Lung microvascular endothelial cell (primary cell): ENCODE measurements at regions not wholly inside any gene's neighbourhood (a gene's known extent, or its start where the extent isn't known, plus 50 kb on each side); places are given as distances from the start of the nearest gene placed in this dataset.
A peak's percentile ranks its signal among the peaks of the same experiment; 100 is the strongest.

ENCODE experiments used
- DNase-seq, 2 donors: peaks; one replicate each; pipeline versions ENCODE4 v3.0.0 to v3.0.0-alpha.2; 2010; ENCODE audit warnings: low read depth in 2 of 2

DNA sequence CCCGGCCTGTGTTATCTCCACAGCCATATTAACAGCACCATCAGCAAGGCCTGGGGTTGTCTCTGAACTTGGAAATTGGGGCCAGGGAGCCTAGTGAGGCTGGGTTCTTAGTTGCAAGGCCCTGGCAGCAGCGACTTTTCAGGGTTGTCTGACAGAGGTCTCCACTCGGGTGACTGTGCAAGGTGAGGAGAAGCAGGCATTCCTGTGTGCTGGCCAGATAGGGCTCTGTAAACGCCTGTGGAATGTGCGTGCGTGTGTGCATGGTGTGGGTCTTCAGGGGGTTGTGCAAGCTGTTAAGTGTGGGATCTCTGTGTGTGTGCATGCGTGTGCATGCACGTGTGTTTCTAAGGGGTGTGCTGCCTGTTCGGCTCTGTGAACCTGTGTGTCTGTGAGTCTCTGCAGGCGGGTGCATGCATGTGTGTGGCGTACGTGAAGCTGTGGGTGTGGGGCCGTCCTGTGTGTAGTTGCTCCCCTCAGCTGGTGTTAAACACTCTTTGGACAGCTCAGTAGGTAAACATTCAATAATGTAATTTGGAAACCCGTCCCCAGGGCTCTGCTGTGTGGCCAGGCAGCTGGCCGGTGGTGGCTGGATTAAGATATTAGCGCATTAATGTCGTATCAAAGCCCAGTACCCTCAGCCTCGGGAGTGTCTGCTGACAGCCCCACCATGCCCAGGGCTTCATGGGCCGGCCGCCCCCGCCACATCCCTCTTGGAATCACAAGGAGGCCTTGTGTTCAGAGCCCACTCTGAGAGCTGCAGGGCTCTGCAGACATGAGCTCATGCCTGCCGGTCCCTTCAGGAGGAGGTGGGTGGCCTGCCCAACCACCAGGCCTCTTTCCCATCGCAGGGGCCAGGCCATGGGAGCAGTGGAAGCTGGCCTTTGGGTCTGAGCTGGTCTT is 189.9 kb downstream of the FOXD2 start:
- no peak for DNase-seq

DNA sequence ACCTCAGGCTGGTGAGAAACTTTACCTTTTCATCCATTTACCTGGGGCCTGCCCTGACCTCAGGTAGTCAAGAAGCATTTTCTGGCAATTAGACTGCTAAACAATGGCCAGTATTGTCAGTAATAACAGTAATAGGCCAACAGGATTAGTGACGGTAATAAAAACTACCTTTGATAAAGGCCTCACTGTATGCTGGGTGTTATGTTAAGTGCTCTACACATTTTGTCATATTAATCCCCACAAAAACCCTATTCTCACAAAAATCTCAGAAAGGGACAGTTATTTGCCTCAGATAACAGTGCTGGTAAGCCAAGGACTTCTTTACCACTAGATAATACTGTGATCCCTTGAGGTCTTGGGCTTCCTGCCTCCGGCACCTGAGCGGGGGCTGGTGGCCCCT is 191.4 kb downstream of the FOXD2 start:
- DNase-seq: no peak

DNA sequence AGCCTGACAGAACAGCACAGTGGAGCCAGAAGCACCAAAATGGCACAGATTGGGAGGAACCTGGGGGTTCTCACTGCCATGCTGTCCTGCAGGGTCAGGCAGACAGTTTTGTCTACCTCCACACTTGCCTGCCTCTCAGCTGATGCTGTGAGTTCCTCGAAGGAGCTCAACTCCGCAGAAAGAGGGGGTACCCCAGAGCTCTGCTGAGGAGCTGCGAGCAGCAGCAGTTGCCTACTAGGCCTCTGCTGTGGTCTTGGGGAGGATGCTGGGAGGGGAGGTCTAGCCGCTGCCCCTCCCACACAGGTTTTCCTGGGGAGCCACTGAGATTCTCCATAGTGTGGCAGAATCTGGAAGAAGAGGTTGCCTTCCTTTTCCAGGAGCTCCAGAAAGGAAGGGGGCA is 192.5 kb downstream of the FOXD2 start:
- no peak for DNase-seq

DNA sequence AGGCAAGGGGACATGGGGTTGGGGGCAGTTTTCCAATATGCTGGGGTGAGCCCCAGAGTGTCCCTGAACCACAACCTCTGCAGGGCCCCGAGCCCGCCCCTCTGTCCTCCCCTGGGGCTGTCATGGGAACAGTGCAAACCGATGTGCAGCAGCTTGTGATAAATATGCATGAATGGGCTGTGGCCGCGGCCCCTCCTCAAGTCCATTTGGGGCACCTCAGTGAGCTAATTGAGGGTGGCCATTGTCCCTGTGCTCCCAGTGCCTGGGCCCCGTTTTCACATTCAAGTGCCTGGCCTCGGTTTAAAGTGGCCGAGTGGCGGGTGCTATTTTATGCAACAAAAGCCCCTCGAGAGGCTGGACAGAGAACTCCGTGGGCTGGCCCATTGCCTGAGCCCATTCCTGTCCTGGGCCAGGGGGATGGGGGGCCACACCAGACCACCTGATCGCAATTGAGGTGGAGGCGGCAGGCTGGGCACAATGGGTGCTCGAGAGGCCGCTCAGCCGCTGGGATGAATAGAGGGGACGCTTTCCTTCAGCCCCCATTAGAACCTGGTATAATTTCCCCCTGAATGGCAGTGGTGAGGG is 193.7 kb downstream of the FOXD2 start:
- no peak for DNase-seq

DNA sequence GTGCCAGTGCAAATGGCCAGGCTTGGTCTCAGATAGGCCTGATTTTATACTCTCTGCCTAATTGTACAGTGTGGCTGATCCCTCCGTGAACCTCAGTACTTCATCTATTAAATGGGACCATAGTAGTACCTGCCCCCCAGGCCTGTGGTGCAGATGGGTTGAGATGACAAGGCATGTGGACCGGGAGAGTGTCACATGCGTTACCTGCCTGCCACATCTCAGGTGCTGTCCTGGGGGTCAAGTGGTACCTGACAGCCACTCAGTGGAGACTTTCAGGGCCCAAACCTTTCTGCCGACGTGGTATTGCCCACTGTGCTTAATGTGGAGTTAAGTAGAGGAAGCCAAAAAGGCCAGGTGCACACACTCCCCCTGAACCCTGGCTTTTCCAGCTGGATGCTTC is 197.3 kb downstream of the FOXD2 start:
- no peak for DNase-seq

DNA sequence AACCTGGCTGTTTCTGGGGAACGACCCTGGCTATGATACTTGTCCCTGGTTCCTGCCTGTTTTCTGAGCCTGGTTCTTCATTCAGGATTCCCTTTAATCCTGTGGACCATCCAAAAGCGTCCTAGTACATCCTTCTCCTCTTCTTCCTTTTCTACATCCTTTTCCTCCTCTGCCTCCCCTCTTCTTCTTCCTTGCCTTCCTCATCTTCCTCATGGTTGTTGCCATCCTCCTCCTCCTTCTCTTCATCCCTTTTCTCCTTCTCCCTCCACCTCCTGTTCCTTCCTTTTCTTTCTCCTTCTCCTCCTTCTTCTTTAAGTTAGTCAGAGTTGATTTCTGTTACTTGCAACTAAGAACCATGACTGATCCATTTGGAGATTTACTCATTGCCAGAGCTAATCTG is 197.8 kb downstream of the FOXD2 start:
- DNase-seq: no peak

DNA sequence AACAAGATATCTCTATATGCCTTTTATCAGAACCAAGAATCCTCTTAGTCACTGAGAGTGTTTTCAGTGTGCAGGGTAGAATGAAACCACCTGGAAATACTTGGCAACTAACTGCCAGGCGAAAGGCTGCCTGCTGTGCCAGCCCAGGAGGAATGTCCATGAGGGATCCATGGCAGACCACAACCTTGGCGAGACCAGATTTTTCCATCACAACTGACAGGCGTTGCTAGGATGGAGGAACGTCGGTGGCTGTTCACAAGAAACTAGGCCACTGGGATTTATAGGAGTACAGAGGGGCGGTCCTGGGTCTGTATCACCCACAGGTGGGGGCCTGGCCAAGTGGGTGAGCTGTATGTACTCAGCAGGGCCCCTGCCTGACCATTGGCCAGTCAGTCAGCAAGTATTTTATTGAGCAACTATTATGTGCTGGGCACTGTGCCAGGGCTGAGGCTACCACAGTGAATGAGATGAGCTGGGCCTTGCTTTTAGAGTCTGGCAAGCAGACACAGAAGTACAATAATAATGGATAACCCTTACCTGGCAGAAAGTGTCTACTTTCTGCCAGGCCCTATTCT is 199.4 kb downstream of the FOXD2 start:
- no peak for DNase-seq

DNA sequence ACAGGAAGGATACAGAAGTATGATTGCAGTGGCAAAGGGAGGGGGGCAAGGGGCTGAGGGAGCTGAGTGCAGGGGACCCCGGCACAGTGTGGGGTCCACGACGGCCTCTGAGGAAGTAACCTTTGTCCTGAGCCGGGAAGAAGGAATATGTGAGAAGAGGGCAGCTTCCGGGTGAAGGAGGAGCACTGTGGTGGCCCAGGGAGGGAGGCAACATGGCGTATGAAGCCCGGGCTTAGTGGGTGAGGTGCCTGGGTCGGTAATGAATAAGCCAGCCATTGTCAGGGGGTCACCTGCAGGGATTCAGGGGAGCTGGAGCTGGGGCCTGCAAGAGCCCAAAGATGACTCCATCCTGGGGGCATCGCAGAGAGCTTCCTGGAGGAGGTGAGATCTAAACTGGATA is 200.4 kb downstream of the FOXD2 start:
- no peak for DNase-seq

DNA sequence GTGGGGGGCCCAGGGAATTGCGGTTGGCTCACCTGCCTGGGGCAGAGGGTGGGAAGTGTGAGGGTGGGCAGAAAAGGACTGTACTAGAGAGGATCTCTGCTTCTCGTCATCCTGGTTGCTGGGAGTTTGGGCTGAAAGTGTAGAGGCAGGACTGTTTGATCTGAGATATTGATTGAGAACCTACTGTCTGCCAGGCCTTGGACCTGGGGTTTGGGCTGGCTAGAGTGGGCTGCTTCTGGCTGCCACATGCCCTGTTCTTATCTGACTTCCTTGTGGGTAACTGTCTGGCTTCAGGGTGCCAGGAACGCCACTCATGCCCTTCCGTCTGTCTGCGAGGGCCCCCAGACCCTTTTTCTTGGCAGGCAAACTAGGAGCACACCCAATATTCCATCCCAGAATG is 200.9 kb downstream of the FOXD2 start:
- DNase-seq: no peak

DNA sequence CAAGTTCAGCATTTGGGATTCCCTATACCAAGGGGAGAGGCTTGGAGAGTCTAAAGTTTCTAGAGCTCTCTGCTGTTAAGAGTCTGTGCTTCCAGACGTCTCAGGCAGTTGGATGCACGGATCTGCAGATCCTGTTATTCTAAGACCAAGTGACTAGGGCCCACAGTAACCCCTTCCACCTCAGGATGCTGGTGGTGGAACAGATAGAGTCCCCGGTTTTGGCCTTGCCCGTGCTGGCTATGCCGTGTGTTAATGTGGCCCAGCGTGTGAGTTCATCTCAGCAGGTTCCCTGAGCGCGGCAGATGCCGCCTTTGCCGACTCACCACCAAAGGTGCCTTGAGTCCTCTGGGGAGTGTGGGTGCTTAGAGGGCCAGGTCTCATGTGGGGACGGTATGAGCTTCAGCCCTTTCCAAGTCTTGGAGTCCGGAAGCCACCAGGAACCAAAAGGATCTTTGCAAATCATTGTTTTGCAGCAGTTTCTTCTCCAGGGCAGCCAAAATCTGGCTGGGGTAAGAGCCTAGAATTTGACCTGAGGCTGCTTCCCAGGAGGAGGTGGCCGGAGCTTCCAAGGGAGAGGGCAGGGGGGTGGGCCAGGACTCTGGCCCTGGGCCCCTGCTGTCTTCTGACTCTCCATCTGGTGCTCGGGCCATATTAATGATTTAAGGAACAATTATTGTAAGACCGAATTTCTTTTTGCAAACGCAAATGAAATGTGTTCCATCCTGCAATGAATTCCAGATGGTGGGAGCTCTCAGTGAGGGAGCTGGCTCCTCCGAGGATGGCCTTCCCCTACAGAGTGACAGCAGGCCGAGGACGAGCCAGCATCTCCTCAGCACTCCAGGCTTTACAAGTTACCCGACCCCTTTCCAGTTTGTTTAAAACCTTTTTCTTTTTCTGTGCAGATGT is 205.7 kb downstream of the FOXD2 start:
- DNase-seq: no peak

DNA sequence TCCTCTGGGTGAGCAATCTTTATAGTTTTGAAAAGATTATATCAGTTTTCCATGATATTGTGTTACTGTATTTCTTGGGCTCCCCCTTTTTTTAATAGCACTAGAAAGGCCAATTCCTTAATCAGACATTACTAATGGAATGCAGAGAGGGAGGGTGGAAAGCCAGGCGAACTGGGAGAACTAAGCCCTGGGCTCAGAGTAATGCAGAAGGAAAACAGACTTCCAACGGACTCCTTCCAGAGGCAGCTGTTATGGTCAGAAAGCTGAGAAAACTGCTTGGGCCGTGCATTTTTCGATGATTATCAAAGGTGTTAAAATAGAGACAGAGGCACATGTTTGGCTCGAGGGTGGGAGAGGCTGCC is 206.3 kb downstream of the FOXD2 start:
- DNase-seq: no peak

DNA sequence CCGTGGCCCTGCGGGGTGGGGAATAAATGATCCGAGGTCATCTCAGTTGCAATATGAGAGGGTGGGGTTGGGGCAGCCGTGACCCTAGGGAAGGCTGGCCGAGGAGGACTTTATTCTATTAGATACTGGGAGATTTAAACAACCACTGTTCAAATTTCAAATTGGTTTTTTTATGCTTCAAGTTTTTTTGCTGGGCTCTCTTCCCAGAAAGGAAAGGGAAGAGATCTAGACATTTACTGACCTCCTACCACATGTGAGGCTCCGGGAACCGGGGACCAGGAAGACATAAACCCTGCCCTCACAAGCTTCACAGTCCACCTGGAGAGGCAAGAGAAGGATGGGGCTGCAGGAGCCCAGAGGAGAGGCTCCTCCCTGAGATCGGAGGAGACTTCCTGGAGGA is 207.3 kb downstream of the FOXD2 start:
- DNase-seq: no peak

DNA sequence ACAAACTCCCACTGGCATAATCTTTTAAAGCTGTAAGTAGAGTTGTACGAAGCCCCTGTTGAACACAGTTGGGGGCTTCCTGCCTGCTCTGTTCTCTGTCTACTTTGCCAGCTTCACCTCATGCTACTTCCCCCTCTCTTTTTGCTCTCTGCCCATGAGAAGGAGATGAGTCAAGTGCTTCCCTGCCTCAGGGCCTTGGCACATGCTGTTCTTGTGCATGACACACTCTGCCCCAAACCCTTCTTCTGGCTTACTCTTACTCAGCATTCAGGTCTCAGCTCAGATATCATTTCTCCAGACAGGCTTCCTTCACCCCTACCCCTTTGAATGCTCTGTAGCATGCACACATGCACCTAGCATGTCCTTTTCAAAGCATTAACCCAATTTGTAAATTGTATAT is 208.8 kb downstream of the FOXD2 start:
- DNase-seq: no peak

DNA sequence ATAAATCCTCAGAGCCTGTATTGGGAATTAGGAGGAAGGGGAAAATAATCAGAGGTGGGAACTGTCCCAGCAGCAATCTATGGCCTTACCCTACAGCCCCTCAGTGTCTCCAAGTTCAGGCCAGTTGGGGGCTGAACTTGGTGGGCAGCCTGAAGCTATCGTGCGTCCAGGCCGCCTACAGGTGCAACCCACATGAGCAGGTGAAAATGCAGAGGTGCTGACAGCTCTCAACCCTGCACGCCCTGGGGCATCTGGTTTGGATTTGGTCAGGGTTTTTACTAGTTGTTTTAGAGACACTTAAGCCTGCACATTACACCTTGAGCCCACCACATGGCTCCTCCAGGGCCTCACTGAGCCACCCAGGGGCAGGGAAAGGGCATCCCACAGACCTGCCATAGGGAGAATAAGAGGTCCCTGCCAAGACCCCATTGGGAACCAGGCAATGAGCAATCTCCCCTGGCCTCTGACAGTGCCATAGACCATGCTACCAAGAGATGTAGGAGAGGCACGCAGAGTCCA is 209.5 kb downstream of the FOXD2 start:
- DNase-seq: no peak

DNA sequence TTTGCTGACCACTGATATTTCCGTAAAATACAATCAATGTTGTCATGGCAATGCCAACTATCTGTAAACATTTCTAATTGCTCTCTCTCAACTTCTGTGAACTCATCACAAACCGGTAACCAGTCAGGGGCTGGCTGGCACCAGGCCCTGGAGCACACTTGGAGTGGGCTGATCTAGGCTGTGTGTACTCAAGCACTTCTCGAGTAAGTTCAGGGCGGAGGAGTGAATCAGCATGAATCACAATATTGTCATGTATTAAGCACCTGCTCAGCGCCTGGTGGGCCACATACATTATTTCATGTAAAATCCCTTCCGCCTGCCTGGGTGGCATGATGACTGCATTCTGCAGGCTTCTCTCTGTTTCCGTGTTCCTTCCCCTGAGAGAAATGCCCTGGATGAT is 212.4 kb downstream of the FOXD2 start:
- peak; percentile 7 to 98 for DNase-seq

DNA sequence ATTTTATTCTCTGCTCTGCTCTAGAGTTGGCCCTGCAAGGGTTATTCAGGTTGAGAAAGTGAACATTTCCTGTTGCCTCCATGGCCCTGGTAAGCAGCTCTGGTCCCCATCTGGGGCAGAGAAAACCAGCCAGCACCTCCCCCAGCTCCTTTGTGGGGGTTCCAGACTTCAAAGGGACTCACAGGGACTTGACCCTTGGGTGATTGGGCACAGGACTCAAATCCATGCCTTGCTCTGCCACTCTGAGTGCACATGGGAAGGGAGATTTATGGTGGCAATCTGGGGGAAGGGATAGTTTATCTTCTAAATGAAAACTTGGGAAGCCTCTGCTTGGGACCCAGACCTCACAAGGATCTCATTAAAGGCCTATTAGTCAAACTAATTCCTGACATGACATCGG is 212.8 kb downstream of the FOXD2 start:
- no peak for DNase-seq

DNA sequence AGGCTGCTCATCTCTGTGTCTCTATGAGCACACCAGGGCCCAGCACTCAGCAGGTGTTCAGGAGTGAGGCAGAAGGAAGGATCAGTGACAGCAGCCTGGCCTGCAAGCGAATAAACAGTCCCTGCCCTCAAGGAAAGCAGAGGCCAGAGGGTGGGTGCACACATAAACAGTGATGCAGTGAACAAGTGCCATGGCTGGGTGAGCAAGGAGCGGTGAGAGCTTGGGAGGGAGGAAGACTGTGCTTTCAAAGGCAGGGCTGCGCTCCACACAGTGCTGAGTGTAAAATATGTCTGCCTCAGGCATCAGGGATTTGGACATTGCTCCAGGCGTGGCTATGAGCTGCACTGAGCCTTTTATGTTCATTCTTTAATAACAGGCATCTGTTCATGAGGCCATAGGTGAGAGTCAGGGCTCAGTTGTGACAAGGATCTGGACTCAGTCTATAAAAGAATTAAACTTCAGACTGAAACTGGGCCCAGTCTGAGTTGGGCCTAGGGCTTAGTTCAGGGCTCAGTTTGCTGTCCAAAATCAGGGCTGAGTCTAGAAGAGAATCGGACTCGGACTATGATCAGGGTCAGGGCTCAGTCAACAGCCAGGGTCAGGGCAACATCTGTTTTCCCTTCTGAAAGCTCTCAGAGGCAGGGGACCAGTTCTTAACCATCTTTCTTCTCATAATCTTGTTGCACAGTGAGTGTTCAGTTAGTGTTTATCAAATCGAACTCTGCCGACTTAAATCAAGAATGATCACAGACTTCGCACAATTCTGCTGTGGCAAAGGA is 213.7 kb downstream of the FOXD2 start:
- no peak for DNase-seq

DNA sequence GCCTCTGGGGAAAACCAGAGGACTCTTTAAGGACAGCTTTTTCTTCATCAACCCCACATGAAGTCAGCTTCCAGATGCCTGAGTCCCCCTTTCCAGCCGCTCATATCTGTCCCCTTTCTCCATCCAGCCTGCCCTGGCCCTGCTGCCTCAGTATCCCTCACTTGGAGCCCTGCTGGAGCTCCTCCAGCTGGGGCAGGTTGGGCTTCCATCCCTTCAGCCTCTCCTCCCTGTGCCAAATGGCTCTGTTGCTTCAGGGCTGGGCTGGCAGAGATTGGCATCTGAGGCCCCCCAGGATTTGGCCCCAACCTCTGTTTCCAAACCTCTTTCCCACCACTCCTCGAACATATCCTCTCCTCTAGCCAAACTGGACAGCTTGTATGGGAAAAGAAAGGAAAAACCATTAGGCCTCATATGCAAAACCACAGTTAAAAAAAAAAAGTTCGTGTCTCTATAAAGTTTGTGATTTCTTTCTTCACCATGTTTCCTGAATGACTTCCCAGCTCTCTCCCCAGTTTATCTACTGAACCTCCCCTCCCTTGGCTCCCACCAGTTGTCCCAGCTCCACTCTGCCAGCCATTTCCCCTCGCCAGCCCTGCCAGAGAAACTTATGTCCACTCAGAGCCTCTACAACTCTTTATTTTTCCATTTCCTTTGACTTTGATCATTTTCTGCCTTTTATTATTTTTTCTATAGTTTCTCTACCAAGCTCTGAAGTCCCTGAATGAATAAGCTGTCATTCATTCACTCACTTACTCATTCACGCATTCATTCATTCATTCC is 217.9 kb downstream of the FOXD2 start:
- DNase-seq: no peak

DNA sequence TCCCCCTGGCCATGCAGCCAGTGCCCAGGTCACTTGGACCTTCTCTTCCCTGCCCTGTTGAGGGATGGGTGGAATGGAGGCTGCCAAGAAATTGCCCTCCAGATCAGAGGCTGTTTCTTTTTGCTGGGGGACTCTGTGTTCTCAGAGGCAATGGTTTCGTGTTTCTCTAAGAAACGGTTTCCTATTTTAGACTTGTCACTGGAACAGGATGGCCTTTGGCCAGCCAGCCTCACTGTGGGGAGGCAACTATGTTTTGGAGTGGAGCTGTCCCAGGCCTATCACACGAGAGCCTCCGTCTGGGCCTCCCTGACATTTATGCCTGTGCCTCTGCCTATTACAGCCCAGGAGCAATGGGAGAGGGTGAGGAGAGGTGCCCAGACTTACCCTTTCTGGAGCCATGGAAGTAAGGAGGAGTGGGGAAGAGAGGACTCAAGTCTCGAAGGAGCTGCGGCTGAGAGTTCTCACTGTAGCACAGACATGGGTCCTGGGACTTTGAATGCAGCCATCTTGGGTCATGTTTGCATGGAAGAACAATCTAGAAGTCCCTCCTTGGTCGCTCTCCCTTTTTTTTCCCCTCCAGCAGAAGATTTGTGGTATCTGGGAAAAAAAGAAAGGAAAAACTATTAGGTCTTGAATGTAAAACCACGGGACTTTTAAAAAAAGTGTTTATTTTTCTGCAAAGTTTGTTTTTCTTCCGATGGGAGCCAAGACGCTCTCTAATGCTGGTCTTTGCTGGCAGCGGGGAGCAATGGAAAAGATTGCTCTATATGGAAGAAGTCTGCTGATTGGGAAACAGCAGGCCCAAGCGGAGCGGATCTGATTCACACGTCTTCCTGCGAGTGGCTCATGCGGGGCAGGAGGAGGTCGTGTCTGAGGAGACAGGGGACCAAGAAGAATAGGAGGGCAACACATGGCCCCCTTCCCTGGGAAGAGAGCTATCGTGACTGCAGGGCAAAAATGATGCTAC is 219.2 kb downstream of the FOXD2 start:
- DNase-seq: peak; percentile 19 to 94
